ENCODE measurements at regions not wholly inside any gene's neighbourhood (a gene's known extent, or its start where the extent isn't known, plus 50 kb on each side); places are given as distances from the start of the nearest gene placed in this dataset.

- no peaks in the 10 kb centered on the region for H3K4me1 ChIP-seq (ENCODE audit: control insufficient read depth in 1 of 2, insufficient read depth in 2 of 2, low read length in 2 of 2)
- DNase-seq, result no peak
- no peak for TF ChIP-seq CTCF (IDR thresholded peaks at IDR 0.05)
- no peaks in the 10 kb centered on the region for H3K27me3 ChIP-seq (ENCODE audit: control insufficient read depth in 2 of 2, insufficient read depth in 2 of 2, low read length in 2 of 2)
- no peak overlapping the region for H2AFZ ChIP-seq (ENCODE audit: insufficient read depth, low read depth, low read length, poor library complexity, severe bottlenecking)
- no peak overlapping the region for H3K27ac ChIP-seq (ENCODE audit: low read depth in 1 of 2, low read length in 2 of 2)
- no peaks in the 10 kb centered on the region for H3K36me3 ChIP-seq (replicated peaks in 1 of 2; ENCODE audit: control insufficient read depth in 1 of 2, insufficient read depth in 2 of 2, low read length in 2 of 2)
- no peaks in the 10 kb centered on the region for H3K4me1 Mint-ChIP-seq
- H4K20me1 ChIP-seq (ENCODE audit: insufficient read depth, low read length), result no peaks in the 10 kb centered on the region
- H3K27me3 Mint-ChIP-seq (ENCODE audit: low read depth in 3 of 3), result no peaks in the 10 kb centered on the region
- no peaks in the 10 kb centered on the region for H3K79me2 ChIP-seq (ENCODE audit: insufficient read depth, low read length)
- H3K9ac ChIP-seq (ENCODE audit: insufficient read depth, low read length, poor library complexity, severe bottlenecking), result no peak overlapping the region
- H3K4me3 Mint-ChIP-seq, result no peak overlapping the region
- peaks cover 0 to 3% (median 0%) of the 10 kb centered on the region in 7 donors for H3K9me3 Mint-ChIP-seq
- intact Hi-C loops (cut with micrococcal nuclease), result no loop called here
- no CpG with 5 or more reads among the region's 3 CpGs for WGBS (ENCODE audit: insufficient coverage)
- H3K4me3 ChIP-seq (replicated peaks in 1 of 3; ENCODE audit: low read depth in 2 of 3, low read length in 3 of 3), result no peak overlapping the region
- H3K4me2 ChIP-seq (replicated peaks; ENCODE audit: extremely low read depth, low read length, poor library complexity, severe bottlenecking), result no peak overlapping the region
- H3K36me3 Mint-ChIP-seq, result no peaks in the 10 kb centered on the region
- H3K27ac Mint-ChIP-seq, result no peak overlapping the region
- H3K9me3 ChIP-seq (replicated peaks in 1 of 2; ENCODE audit: control insufficient read depth in 1 of 2, insufficient read depth in 1 of 2, low read length in 2 of 2), result no peaks in the 10 kb centered on the region
These were observed 259.4 kb upstream of the ARX start for GRCh38 chrX:25275159-25275558.

DNA sequence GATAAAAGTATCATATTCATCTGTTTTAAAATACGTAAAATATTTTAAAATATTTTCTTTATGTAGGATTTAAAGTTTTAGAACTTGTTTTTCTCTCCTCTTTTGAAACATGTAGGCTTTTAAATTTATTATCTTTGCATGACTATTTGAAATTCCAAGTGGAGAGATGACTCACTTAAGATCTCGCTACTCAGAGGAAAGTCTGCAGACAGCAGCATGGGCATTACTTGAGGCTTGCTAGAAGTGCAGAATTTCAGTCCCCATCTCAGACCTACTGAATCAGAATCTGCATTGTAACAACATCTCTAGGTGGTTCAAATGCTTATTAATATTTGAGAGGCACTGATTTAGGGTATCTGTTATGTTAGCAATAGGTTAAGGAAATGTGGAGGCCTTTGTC is 225.7 kb upstream of the ARX start:
- H3K9ac ChIP-seq (ENCODE audit: insufficient read depth, low read length, poor library complexity, severe bottlenecking), result no peak overlapping the region
- no CpG with 5 or more reads among the region's 2 CpGs for WGBS (ENCODE audit: insufficient coverage)
- intact Hi-C loops (cut with micrococcal nuclease), result no loop called here

More for the DNA sequence above, 225.7 kb upstream of the ARX start:
- no peak for TF ChIP-seq CTCF (IDR thresholded peaks at IDR 0.05)
- Mint-ChIP-seq H3K4me1 (no peaks in the 10 kb centered on the region), H3K27me3 (ENCODE audit: low read depth in 3 of 3) (no peaks in the 10 kb centered on the region), H3K4me3 (no peak overlapping the region), H3K9me3 (peaks cover 0 to 2% (median 0%) of the 10 kb centered on the region in 7 donors), H3K27ac (no peak overlapping the region), H3K36me3 (no peaks in the 10 kb centered on the region)
- Histone ChIP-seq H3K36me3 (replicated peaks in 1 of 2; ENCODE audit: control insufficient read depth in 1 of 2, insufficient read depth in 2 of 2, low read length in 2 of 2) (no peaks in the 10 kb centered on the region), H3K9me3 (replicated peaks in 1 of 2; ENCODE audit: control insufficient read depth in 1 of 2, insufficient read depth in 1 of 2, low read length in 2 of 2) (no peaks in the 10 kb centered on the region), H3K27me3 (ENCODE audit: control insufficient read depth in 2 of 2, insufficient read depth in 2 of 2, low read length in 2 of 2) (no peaks in the 10 kb centered on the region), H3K4me2 (replicated peaks; ENCODE audit: extremely low read depth, low read length, poor library complexity, severe bottlenecking) (no peak overlapping the region), H3K4me1 (ENCODE audit: control insufficient read depth in 1 of 2, insufficient read depth in 2 of 2, low read length in 2 of 2) (no peaks in the 10 kb centered on the region), H4K20me1 (ENCODE audit: insufficient read depth, low read length) (no peaks in the 10 kb centered on the region), H3K79me2 (ENCODE audit: insufficient read depth, low read length) (no peaks in the 10 kb centered on the region), H2AFZ (ENCODE audit: insufficient read depth, low read depth, low read length, poor library complexity, severe bottlenecking) (no peak overlapping the region), H3K27ac (ENCODE audit: low read depth in 1 of 2, low read length in 2 of 2) (no peak overlapping the region), H3K4me3 (replicated peaks in 1 of 3; ENCODE audit: low read depth in 2 of 3, low read length in 3 of 3) (no peak overlapping the region)
- no peak for DNase-seq

Measured in CD14-positive monocyte (primary cell).